ENCODE measurements at regions not wholly inside any gene's neighbourhood (a gene's known extent, or its start where the extent isn't known, plus 50 kb on each side); places are given as distances from the start of the nearest gene placed in this dataset.

- in situ Hi-C loops (cut with MboI; ENCODE audit: low pct_unique_long_range_greater_than_20kb, low sequenced_read_pairs, unreplicated experiment), result no loop called here
- no peak for TF ChIP-seq CTCF (IDR thresholded peaks at IDR 0.05; ENCODE audit: extremely low read depth, insufficient read depth, missing control alignments)
- DNase-seq (ENCODE audit: low spot score), result no peak
These were observed 272.2 kb upstream of the RARB start for GRCh38 chr3:25155652-25156471.

- no peak for TF ChIP-seq CTCF (IDR thresholded peaks at IDR 0.05; ENCODE audit: extremely low read depth, insufficient read depth, missing control alignments)
- in situ Hi-C loops (cut with MboI; ENCODE audit: low pct_unique_long_range_greater_than_20kb, low sequenced_read_pairs, unreplicated experiment), result no loop called here
These were observed 271.4 kb upstream of the RARB start for GRCh38 chr3:25156626-25157025.

GRCh38 chr3:25165306-25165705 lies 262.8 kb upstream of the RARB start:
- DNase-seq (ENCODE audit: low spot score), result no peak
- in situ Hi-C loops (cut with MboI; ENCODE audit: low pct_unique_long_range_greater_than_20kb, low sequenced_read_pairs, unreplicated experiment), result no loop called here
- TF ChIP-seq CTCF (IDR thresholded peaks at IDR 0.05; ENCODE audit: extremely low read depth, insufficient read depth, missing control alignments), result no peak

More at GRCh38 chr3:25156626-25157025, 271.4 kb upstream of the RARB start:
- DNase-seq (ENCODE audit: low spot score), result no peak

GRCh38 chr3:25166016-25166415 lies 262.0 kb upstream of the RARB start:
- DNase-seq (ENCODE audit: low spot score), result no peak
- in situ Hi-C loops (cut with MboI; ENCODE audit: low pct_unique_long_range_greater_than_20kb, low sequenced_read_pairs, unreplicated experiment), result no loop called here

GRCh38 chr3:25169151-25169550 lies 258.9 kb upstream of the RARB start:
- no peak for TF ChIP-seq CTCF (IDR thresholded peaks at IDR 0.05; ENCODE audit: extremely low read depth, insufficient read depth, missing control alignments)
- DNase-seq (ENCODE audit: low spot score), result no peak
- in situ Hi-C loops (cut with MboI; ENCODE audit: low pct_unique_long_range_greater_than_20kb, low sequenced_read_pairs, unreplicated experiment), result no loop called here

More at GRCh38 chr3:25166016-25166415, 262.0 kb upstream of the RARB start:
- no peak for TF ChIP-seq CTCF (IDR thresholded peaks at IDR 0.05; ENCODE audit: extremely low read depth, insufficient read depth, missing control alignments)

- in situ Hi-C loops (cut with MboI; ENCODE audit: low pct_unique_long_range_greater_than_20kb, low sequenced_read_pairs, unreplicated experiment), result no loop called here
- TF ChIP-seq CTCF (IDR thresholded peaks at IDR 0.05; ENCODE audit: extremely low read depth, insufficient read depth, missing control alignments), result no peak
- DNase-seq (ENCODE audit: low spot score), result no peak
These were observed 258.0 kb upstream of the RARB start for GRCh38 chr3:25170021-25170420.

Measured in GM13977 (cell line).